Caco-2 (cell line): ENCODE measurements at regions not wholly inside any gene's neighbourhood (a gene's known extent, or its start where the extent isn't known, plus 50 kb on each side); places are given as distances from the start of the nearest gene placed in this dataset.

Experiments used
- BruUV-seq: library from RNA; stranded (reverse); fragments of 400-500 nt; replicated peaks from 2 replicates; lab custom pipeline; 2021; lab: Mats Ljungman, UMichigan
- CTCF ChIA-PET: fragments of 300-600 bp; sonication (Branson Sonifier 250); formaldehyde crosslinking; loops from one replicate; lab custom pipeline; 2022; ENCODE audit warnings: antibody characterized with exemption; lab: Charles Lee
- POLR2A ChIA-PET: fragments of 300-600 bp; sonication (Branson Sonifier 250); formaldehyde crosslinking; loops from one replicate; lab custom pipeline; 2022; ENCODE audit warnings: antibody characterized with exemption; lab: Charles Lee
- DNase-seq, 2 experiments: peaks; one replicate each; pipeline versions ENCODE4 v3.0.0 to v3.0.0-alpha.2; 2020 to 2022
- H3K27me3 ChIP-seq: replicated peaks from 2 replicates; pipeline ENCODE4 v1.6.0; 2011; ENCODE audit warnings: low read length; ENCODE audit not compliant: control insufficient read depth, insufficient read depth
- H3K36me3 ChIP-seq: 2 replicates; pipeline ENCODE4 v1.5.1; 2011; ENCODE audit warnings: low read length; ENCODE audit not compliant: control insufficient read depth, insufficient read depth
- H3K4me1 ChIP-seq: fragments of 250-450 bp; sonication (Bioruptor Pico); 2 replicates; pipeline ENCODE4 v1.5.1; 2020; ENCODE audit warnings: mild to moderate bottlenecking
- H3K4me3 ChIP-seq: 2 replicates; pipeline ENCODE4 v1.5.1; 2011; ENCODE audit warnings: low read depth, mild to moderate bottlenecking, control low read depth, low read length
- H3K9me3 ChIP-seq: fragments of 250-450 bp; sonication (Bioruptor Pico); 2 replicates; pipeline ENCODE4 v1.5.1; 2020; ENCODE audit warnings: mild to moderate bottlenecking, moderate library complexity
- H3K27ac Mint-ChIP-seq: one replicate; pipeline ENCODE4 v1.8.0; 2022; ENCODE audit warnings: mixed read lengths; ENCODE audit not compliant: unreplicated experiment
- H3K27me3 Mint-ChIP-seq: one replicate; pipeline ENCODE4 v1.8.0; 2022; ENCODE audit warnings: mixed read lengths; ENCODE audit not compliant: insufficient read depth, unreplicated experiment
- H3K36me3 Mint-ChIP-seq: one replicate; pipeline ENCODE4 v1.8.0; 2022; ENCODE audit warnings: mild to moderate bottlenecking, mixed read lengths; ENCODE audit not compliant: insufficient read depth, unreplicated experiment
- H3K4me1 Mint-ChIP-seq: one replicate; pipeline ENCODE4 v1.8.0; 2022; ENCODE audit warnings: low read depth, mixed read lengths; ENCODE audit not compliant: unreplicated experiment
- H3K4me3 Mint-ChIP-seq: one replicate; pipeline ENCODE4 v1.8.0; 2022; ENCODE audit warnings: mild to moderate bottlenecking, moderate library complexity, mixed read lengths; ENCODE audit not compliant: unreplicated experiment
- H3K9me3 Mint-ChIP-seq: one replicate; pipeline ENCODE4 v1.8.0; 2022; ENCODE audit warnings: mixed read lengths; ENCODE audit not compliant: unreplicated experiment
- CTCF ChIP-seq, 2 experiments: fragments of 200-600 bp in 1 of 2; IDR thresholded peaks; 1 replicate in 1 of 2; 2 replicates in 1 of 2; pipeline versions ENCODE4 v1.5.1 to v1.8.0; 2011 to 2022; ENCODE audit warnings: antibody characterized with exemption in 1 of 2, control low read depth in 1 of 2, inconsistent platforms in 1 of 2, low read depth in 1 of 2, low read length in 1 of 2, mild to moderate bottlenecking in 1 of 2, moderate library complexity in 1 of 2; ENCODE audit not compliant: insufficient read depth in 1 of 2, severe bottlenecking in 1 of 2, unreplicated experiment in 1 of 2
- intact Hi-C: fragments of 100-400 bp; cut with micrococcal nuclease; formaldehyde crosslinking; loops from one replicate; pipeline ENCODE4 v1.10.0; 2022; ENCODE audit not compliant: unreplicated experiment

- ChIA-PET CTCF (no interaction called here), POLR2A (no interaction called here)
- Mint-ChIP-seq H3K4me3 (no peak overlapping the region), H3K9me3 (peaks cover 7% of the 10 kb centered on the region), H3K4me1 (peaks cover 19% of the 10 kb centered on the region), H3K27me3 (no peaks in the 10 kb centered on the region), H3K36me3 (peaks cover 28% of the 10 kb centered on the region), H3K27ac (peak overlapping the region; percentile 56)
- H3K4me3 ChIP-seq, result no peak overlapping the region
- no peaks in the 10 kb centered on the region; the same call in 1 of the 2 replicates for H3K36me3 ChIP-seq
- no peaks in the 10 kb centered on the region for H3K27me3 ChIP-seq
- no peak for DNase-seq
- H3K9me3 ChIP-seq, result no peaks in the 10 kb centered on the region
- TF ChIP-seq CTCF (IDR thresholded peaks at IDR 0.05; ENCODE audit: insufficient read depth in 1 of 2, low read depth in 1 of 2, low read length in 1 of 2, severe bottlenecking in 1 of 2, unreplicated experiment in 1 of 2), result no peak
- intact Hi-C loops, result no loop called here
- peaks cover 40% of the 10 kb centered on the region for H3K4me1 ChIP-seq
- BruUV-seq, result no TSS peak
Observed at GRCh38 chr2:196268025-196268424, 96.6 kb upstream of the STK17B start.

GRCh38 chr2:196268538-196269338 is 97.4 kb upstream of the STK17B start:
- POLR2A ChIA-PET, result no interaction called here
- TF ChIP-seq CTCF (IDR thresholded peaks at IDR 0.05; ENCODE audit: insufficient read depth in 1 of 2, low read depth in 1 of 2, low read length in 1 of 2, severe bottlenecking in 1 of 2, unreplicated experiment in 1 of 2), result no peak
- intact Hi-C loops, result no loop called here
- BruUV-seq, result no TSS peak
- Histone ChIP-seq H3K36me3 (no peaks in the 10 kb centered on the region; the same call in 1 of the 2 replicates), H3K9me3 (no peaks in the 10 kb centered on the region), H3K4me3 (no peak overlapping the region), H3K4me1 (peaks cover 42% of the 10 kb centered on the region), H3K27me3 (no peaks in the 10 kb centered on the region)
- Mint-ChIP-seq H3K27ac (peak overlapping the region; percentile 56), H3K4me3 (peak overlapping the region; percentile 7), H3K27me3 (no peaks in the 10 kb centered on the region), H3K36me3 (peaks cover 22% of the 10 kb centered on the region), H3K9me3 (peaks cover 7% of the 10 kb centered on the region), H3K4me1 (peaks cover 23% of the 10 kb centered on the region)
- DNase-seq, result peak in 1 of 2 experiments; percentile 14
- CTCF ChIA-PET, result no interaction called here

GRCh38 chr2:196271795-196272194 is 100.4 kb upstream of the STK17B start:
- POLR2A ChIA-PET, result no interaction called here
- intact Hi-C loops, result no loop called here
- CTCF ChIA-PET, result no interaction called here
- H3K27ac Mint-ChIP-seq, result no peak overlapping the region
- H3K4me1 Mint-ChIP-seq, result peaks cover 48% of the 10 kb centered on the region
- Histone ChIP-seq H3K4me1 (peaks cover 71% of the 10 kb centered on the region), H3K36me3 (no peaks in the 10 kb centered on the region; the same call in 1 of the 2 replicates), H3K4me3 (no peak overlapping the region), H3K27me3 (no peaks in the 10 kb centered on the region), H3K9me3 (no peaks in the 10 kb centered on the region)
- no TSS peak for BruUV-seq
- DNase-seq, result no peak
- H3K36me3 Mint-ChIP-seq, result peaks cover 17% of the 10 kb centered on the region
- TF ChIP-seq CTCF (IDR thresholded peaks at IDR 0.05; ENCODE audit: insufficient read depth in 1 of 2, low read depth in 1 of 2, low read length in 1 of 2, severe bottlenecking in 1 of 2, unreplicated experiment in 1 of 2), result no peak
- no peak overlapping the region for H3K4me3 Mint-ChIP-seq
- peaks cover 7% of the 10 kb centered on the region for H3K9me3 Mint-ChIP-seq
- no peaks in the 10 kb centered on the region for H3K27me3 Mint-ChIP-seq
